WTC11 (cell line): ENCODE measurements at regions not wholly inside any gene's neighbourhood (a gene's known extent, or its start where the extent isn't known, plus 50 kb on each side); places are given as distances from the start of the nearest gene placed in this dataset.

Source experiments
- ATAC-seq: fragments of 200-7000 bp; cut with Tn5 transposase; 2 replicates; pipeline ENCODE4 v1.10.0; 2021; ENCODE audit warnings: mild to moderate bottlenecking, moderate library complexity
- CTCF ChIA-PET: fragments of 300-600 bp; sonication (Branson Sonifier 250); formaldehyde crosslinking; loops from one replicate; lab custom pipeline; 2021; ENCODE audit warnings: antibody characterized with exemption; lab: Charles Lee
- POLR2A ChIA-PET: fragments of 350-600 bp; sonication (Branson Sonifier 250); formaldehyde crosslinking; loops from one replicate; lab custom pipeline; 2021; ENCODE audit warnings: antibody characterized with exemption; lab: Charles Lee
- DNase-seq: peaks from one replicate; pipeline ENCODE4 v3.0.0; 2021; ENCODE audit warnings: low spot score
- H3K27ac Mint-ChIP-seq: 2 replicates; pipeline ENCODE4 v1.8.0; 2021; ENCODE audit warnings: mixed read lengths
- H3K27me3 Mint-ChIP-seq: 2 replicates; pipeline ENCODE4 v1.8.0; 2021; ENCODE audit warnings: low read depth, mild to moderate bottlenecking, moderate library complexity, mixed read lengths
- H3K36me3 Mint-ChIP-seq: 2 replicates; pipeline ENCODE4 v1.8.0; 2021; ENCODE audit warnings: mixed read lengths
- H3K4me1 Mint-ChIP-seq: 2 replicates; pipeline ENCODE4 v1.8.0; 2022; ENCODE audit warnings: mixed read lengths
- H3K4me3 Mint-ChIP-seq: 2 replicates; pipeline ENCODE4 v1.8.0; 2021; ENCODE audit warnings: mild to moderate bottlenecking, moderate library complexity, mixed read lengths
- H3K9me3 Mint-ChIP-seq: 2 replicates; pipeline ENCODE4 v1.8.0; 2021; ENCODE audit warnings: mixed read lengths
- CREB1 ChIP-seq: sonication (generic); formaldehyde crosslinking; IDR thresholded peaks from 2 replicates; pipeline ENCODE4 v1.8.0; 2023; ENCODE audit warnings: mild to moderate bottlenecking, missing genetic modification reagents
- CREM ChIP-seq: sonication (generic); formaldehyde crosslinking; IDR thresholded peaks from 2 replicates; pipeline ENCODE4 v1.8.1; 2022; ENCODE audit warnings: mild to moderate bottlenecking, missing genetic modification reagents, moderate library complexity
- ESRRA ChIP-seq: sonication (generic); formaldehyde crosslinking; IDR thresholded peaks from 2 replicates; pipeline ENCODE4 v1.8.1; 2022; ENCODE audit warnings: mild to moderate bottlenecking, missing genetic modification reagents, borderline replicate concordance
- GABPB1 ChIP-seq: sonication (generic); formaldehyde crosslinking; IDR thresholded peaks from 2 replicates; pipeline ENCODE4 v1.8.1; 2023; ENCODE audit warnings: mild to moderate bottlenecking, missing genetic modification reagents
- IRF2 ChIP-seq: sonication (generic); formaldehyde crosslinking; IDR thresholded peaks from 2 replicates; pipeline ENCODE4 v1.8.0; 2022; ENCODE audit warnings: low read depth, missing genetic modification reagents, borderline replicate concordance
- NFE2L1 ChIP-seq: sonication (generic); formaldehyde crosslinking; IDR thresholded peaks from 2 replicates; pipeline ENCODE4 v1.8.1; 2023; ENCODE audit warnings: missing genetic modification reagents
- NR1H2 ChIP-seq: sonication (generic); formaldehyde crosslinking; IDR thresholded peaks from 2 replicates; pipeline ENCODE4 v1.9.0; 2021; ENCODE audit warnings: mild to moderate bottlenecking, moderate library complexity, missing genetic modification reagents
- NR3C1 ChIP-seq: sonication (generic); formaldehyde crosslinking; conservative IDR thresholded peaks from 2 replicates; pipeline ENCODE4 v1.8.1; 2023; ENCODE audit warnings: low read depth, mild to moderate bottlenecking, missing genetic modification reagents
- OVOL2 ChIP-seq: fragments of 250-450 bp; sonication (Bioruptor Pico); IDR thresholded peaks from 2 replicates; pipeline ENCODE4 v1.9.0; 2021; ENCODE audit warnings: mild to moderate bottlenecking, borderline replicate concordance
- PRRX2 ChIP-seq: fragments of 250-450 bp; sonication (Bioruptor Pico); IDR thresholded peaks from 2 replicates; pipeline ENCODE4 v1.8.0; 2021; ENCODE audit warnings: mild to moderate bottlenecking
- SMAD3 ChIP-seq: sonication (generic); formaldehyde crosslinking; IDR thresholded peaks from 2 replicates; pipeline ENCODE4 v1.8.0; 2022; ENCODE audit warnings: missing genetic modification reagents, mild to moderate bottlenecking, borderline replicate concordance
- SMAD4 ChIP-seq: sonication (generic); formaldehyde crosslinking; IDR thresholded peaks from 2 replicates; pipeline ENCODE4 v1.8.0; 2022; ENCODE audit warnings: mild to moderate bottlenecking, missing genetic modification reagents
- SOX15 ChIP-seq: fragments of 250-450 bp; sonication (Bioruptor Pico); IDR thresholded peaks from 2 replicates; pipeline ENCODE4 v1.9.0; 2021; ENCODE audit warnings: mild to moderate bottlenecking
- TEAD4 ChIP-seq: sonication (generic); formaldehyde crosslinking; IDR thresholded peaks from 2 replicates; pipeline ENCODE4 v1.8.0; 2022; ENCODE audit warnings: mild to moderate bottlenecking, missing genetic modification reagents
- ZNF396 ChIP-seq: fragments of 250-450 bp; sonication (Bioruptor Pico); IDR thresholded peaks from 2 replicates; pipeline ENCODE4 v1.8.0; 2021; ENCODE audit warnings: mild to moderate bottlenecking, moderate library complexity, borderline replicate concordance
- TF ChIP-seq, protein P1 (sequence below): sonication (generic); formaldehyde crosslinking; IDR thresholded peaks from 2 replicates; pipeline ENCODE4 v1.8.1; 2022; ENCODE audit warnings: low read depth, missing genetic modification reagents, borderline replicate concordance
- TF ChIP-seq, protein P2 (sequence below): sonication (generic); formaldehyde crosslinking; IDR thresholded peaks from 2 replicates; pipeline ENCODE4 v1.8.0; 2022; ENCODE audit warnings: missing genetic modification reagents
- TF ChIP-seq, protein P3 (sequence below): sonication (generic); formaldehyde crosslinking; IDR thresholded peaks from 2 replicates; pipeline ENCODE4 v1.8.0; 2022; ENCODE audit warnings: mild to moderate bottlenecking, missing genetic modification reagents
- TF ChIP-seq, protein P4 (sequence below): sonication (generic); formaldehyde crosslinking; IDR thresholded peaks from 2 replicates; pipeline ENCODE4 v1.8.1; 2022; ENCODE audit warnings: mild to moderate bottlenecking, missing genetic modification reagents, moderate library complexity, borderline replicate concordance
- TF ChIP-seq, protein P5 (sequence below): sonication (generic); formaldehyde crosslinking; IDR thresholded peaks from 2 replicates; pipeline ENCODE4 v1.8.1; 2023; ENCODE audit warnings: mild to moderate bottlenecking, missing genetic modification reagents
- TF ChIP-seq, protein P6 (sequence below): sonication (generic); formaldehyde crosslinking; IDR thresholded peaks from 2 replicates; pipeline ENCODE4 v1.8.0; 2023; ENCODE audit warnings: missing genetic modification reagents, mild to moderate bottlenecking, borderline replicate concordance
- TF ChIP-seq, protein P7 (sequence below): sonication (generic); formaldehyde crosslinking; IDR thresholded peaks from 2 replicates; pipeline ENCODE4 v1.8.1; 2022; ENCODE audit warnings: missing genetic modification reagents, borderline replicate concordance

DNA sequence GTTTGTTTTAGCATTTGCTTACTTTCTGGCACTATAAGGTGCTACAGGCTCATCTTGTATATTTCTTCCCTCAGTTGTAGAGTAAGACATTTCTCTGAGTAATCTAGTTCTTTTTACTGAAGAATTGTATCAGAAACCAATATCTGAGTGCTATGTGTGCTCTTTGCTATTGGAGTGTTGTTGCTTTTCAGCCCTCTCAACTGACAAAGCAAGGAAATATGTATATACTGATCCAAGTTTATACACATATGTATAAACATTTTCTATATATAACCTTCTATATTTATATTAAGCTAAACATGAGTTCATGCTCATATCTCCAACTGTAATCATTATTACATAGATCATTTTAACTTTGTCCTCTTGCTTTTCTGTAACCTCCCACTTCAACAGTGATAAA is 405.7 kb downstream of the RFPL4B start:
- no peaks in the 10 kb centered on the region for H3K4me1 Mint-ChIP-seq
- ATAC-seq (no peak), DNase-seq (no peak)
- H3K9me3 Mint-ChIP-seq, result peaks cover 13% of the 10 kb centered on the region
- TF ChIP-seq, protein P1, sequence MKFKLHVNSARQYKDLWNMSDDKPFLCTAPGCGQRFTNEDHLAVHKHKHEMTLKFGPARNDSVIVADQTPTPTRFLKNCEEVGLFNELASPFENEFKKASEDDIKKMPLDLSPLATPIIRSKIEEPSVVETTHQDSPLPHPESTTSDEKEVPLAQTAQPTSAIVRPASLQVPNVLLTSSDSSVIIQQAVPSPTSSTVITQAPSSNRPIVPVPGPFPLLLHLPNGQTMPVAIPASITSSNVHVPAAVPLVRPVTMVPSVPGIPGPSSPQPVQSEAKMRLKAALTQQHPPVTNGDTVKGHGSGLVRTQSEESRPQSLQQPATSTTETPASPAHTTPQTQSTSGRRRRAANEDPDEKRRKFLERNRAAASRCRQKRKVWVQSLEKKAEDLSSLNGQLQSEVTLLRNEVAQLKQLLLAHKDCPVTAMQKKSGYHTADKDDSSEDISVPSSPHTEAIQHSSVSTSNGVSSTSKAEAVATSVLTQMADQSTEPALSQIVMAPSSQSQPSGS (CRISPR knock-in tag), result no peak
- no peak for TF ChIP-seq SOX15 (CRISPR knock-in tag)
- TF ChIP-seq, protein P2, sequence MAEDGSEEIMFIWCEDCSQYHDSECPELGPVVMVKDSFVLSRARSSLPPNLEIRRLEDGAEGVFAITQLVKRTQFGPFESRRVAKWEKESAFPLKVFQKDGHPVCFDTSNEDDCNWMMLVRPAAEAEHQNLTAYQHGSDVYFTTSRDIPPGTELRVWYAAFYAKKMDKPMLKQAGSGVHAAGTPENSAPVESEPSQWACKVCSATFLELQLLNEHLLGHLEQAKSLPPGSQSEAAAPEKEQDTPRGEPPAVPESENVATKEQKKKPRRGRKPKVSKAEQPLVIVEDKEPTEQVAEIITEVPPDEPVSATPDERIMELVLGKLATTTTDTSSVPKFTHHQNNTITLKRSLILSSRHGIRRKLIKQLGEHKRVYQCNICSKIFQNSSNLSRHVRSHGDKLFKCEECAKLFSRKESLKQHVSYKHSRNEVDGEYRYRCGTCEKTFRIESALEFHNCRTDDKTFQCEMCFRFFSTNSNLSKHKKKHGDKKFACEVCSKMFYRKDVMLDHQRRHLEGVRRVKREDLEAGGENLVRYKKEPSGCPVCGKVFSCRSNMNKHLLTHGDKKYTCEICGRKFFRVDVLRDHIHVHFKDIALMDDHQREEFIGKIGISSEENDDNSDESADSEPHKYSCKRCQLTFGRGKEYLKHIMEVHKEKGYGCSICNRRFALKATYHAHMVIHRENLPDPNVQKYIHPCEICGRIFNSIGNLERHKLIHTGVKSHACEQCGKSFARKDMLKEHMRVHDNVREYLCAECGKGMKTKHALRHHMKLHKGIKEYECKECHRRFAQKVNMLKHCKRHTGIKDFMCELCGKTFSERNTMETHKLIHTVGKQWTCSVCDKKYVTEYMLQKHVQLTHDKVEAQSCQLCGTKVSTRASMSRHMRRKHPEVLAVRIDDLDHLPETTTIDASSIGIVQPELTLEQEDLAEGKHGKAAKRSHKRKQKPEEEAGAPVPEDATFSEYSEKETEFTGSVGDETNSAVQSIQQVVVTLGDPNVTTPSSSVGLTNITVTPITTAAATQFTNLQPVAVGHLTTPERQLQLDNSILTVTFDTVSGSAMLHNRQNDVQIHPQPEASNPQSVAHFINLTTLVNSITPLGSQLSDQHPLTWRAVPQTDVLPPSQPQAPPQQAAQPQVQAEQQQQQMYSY (CRISPR knock-in tag), result no peak
- TF ChIP-seq, protein P3, sequence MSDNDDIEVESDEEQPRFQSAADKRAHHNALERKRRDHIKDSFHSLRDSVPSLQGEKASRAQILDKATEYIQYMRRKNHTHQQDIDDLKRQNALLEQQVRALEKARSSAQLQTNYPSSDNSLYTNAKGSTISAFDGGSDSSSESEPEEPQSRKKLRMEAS, result no peak
- TF ChIP-seq CREB1 (CRISPR knock-in tag), result no peak
- no peak for TF ChIP-seq NR3C1 (CRISPR knock-in tag)
- no peak for TF ChIP-seq NFE2L1 (CRISPR knock-in tag)
- no peak for TF ChIP-seq ZNF396 (CRISPR knock-in tag)
- no peak for TF ChIP-seq GABPB1 (CRISPR knock-in tag)
- no peaks in the 10 kb centered on the region for H3K27me3 Mint-ChIP-seq
- H3K4me3 Mint-ChIP-seq, result no peak overlapping the region
- peaks cover 4% of the 10 kb centered on the region; the same call in 1 of the 2 replicates for H3K36me3 Mint-ChIP-seq
- POLR2A ChIA-PET, result no interaction called here
- CTCF ChIA-PET, result no interaction called here
- no peak overlapping the region for H3K27ac Mint-ChIP-seq

DNA sequence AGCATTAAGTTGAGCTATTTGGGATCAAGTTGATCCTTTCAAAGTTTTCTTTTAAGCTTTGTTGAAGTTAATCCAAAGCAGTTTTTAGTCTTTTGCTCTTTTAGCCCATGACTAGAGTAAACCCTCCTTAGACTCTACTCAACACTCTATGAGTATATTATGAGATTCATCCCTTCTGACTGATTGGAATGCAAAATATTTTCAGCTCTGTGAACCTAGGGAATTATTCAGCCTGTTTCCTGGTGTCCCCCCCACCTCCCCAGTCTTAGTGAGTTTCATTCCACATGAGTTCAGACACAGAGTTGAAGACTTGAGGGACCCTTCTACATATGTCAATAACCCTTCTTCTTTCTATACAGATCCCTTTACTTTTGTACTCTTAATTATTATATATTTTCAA is 413.7 kb downstream of the RFPL4B start:
- H3K9me3 Mint-ChIP-seq, result peaks cover 14% of the 10 kb centered on the region
- no peak overlapping the region for H3K4me3 Mint-ChIP-seq
- no peak for TF ChIP-seq SMAD4 (CRISPR knock-in tag)
- TF ChIP-seq, protein P4, sequence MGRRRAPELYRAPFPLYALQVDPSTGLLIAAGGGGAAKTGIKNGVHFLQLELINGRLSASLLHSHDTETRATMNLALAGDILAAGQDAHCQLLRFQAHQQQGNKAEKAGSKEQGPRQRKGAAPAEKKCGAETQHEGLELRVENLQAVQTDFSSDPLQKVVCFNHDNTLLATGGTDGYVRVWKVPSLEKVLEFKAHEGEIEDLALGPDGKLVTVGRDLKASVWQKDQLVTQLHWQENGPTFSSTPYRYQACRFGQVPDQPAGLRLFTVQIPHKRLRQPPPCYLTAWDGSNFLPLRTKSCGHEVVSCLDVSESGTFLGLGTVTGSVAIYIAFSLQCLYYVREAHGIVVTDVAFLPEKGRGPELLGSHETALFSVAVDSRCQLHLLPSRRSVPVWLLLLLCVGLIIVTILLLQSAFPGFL (CRISPR knock-in tag), result no peak
- no peak for TF ChIP-seq NR1H2 (CRISPR knock-in tag)
- TF ChIP-seq NFE2L1 (CRISPR knock-in tag), result no peak
- TF ChIP-seq, protein P5, sequence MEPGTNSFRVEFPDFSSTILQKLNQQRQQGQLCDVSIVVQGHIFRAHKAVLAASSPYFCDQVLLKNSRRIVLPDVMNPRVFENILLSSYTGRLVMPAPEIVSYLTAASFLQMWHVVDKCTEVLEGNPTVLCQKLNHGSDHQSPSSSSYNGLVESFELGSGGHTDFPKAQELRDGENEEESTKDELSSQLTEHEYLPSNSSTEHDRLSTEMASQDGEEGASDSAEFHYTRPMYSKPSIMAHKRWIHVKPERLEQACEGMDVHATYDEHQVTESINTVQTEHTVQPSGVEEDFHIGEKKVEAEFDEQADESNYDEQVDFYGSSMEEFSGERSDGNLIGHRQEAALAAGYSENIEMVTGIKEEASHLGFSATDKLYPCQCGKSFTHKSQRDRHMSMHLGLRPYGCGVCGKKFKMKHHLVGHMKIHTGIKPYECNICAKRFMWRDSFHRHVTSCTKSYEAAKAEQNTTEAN (CRISPR knock-in tag), result no peak
- TF ChIP-seq IRF2 (CRISPR knock-in tag), result no peak
- TF ChIP-seq SMAD3 (CRISPR knock-in tag), result no peak
- TF ChIP-seq, protein P6, sequence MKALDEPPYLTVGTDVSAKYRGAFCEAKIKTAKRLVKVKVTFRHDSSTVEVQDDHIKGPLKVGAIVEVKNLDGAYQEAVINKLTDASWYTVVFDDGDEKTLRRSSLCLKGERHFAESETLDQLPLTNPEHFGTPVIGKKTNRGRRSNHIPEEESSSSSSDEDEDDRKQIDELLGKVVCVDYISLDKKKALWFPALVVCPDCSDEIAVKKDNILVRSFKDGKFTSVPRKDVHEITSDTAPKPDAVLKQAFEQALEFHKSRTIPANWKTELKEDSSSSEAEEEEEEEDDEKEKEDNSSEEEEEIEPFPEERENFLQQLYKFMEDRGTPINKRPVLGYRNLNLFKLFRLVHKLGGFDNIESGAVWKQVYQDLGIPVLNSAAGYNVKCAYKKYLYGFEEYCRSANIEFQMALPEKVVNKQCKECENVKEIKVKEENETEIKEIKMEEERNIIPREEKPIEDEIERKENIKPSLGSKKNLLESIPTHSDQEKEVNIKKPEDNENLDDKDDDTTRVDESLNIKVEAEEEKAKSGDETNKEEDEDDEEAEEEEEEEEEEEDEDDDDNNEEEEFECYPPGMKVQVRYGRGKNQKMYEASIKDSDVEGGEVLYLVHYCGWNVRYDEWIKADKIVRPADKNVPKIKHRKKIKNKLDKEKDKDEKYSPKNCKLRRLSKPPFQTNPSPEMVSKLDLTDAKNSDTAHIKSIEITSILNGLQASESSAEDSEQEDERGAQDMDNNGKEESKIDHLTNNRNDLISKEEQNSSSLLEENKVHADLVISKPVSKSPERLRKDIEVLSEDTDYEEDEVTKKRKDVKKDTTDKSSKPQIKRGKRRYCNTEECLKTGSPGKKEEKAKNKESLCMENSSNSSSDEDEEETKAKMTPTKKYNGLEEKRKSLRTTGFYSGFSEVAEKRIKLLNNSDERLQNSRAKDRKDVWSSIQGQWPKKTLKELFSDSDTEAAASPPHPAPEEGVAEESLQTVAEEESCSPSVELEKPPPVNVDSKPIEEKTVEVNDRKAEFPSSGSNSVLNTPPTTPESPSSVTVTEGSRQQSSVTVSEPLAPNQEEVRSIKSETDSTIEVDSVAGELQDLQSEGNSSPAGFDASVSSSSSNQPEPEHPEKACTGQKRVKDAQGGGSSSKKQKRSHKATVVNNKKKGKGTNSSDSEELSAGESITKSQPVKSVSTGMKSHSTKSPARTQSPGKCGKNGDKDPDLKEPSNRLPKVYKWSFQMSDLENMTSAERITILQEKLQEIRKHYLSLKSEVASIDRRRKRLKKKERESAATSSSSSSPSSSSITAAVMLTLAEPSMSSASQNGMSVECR, result no peak
- TF ChIP-seq, protein P7, sequence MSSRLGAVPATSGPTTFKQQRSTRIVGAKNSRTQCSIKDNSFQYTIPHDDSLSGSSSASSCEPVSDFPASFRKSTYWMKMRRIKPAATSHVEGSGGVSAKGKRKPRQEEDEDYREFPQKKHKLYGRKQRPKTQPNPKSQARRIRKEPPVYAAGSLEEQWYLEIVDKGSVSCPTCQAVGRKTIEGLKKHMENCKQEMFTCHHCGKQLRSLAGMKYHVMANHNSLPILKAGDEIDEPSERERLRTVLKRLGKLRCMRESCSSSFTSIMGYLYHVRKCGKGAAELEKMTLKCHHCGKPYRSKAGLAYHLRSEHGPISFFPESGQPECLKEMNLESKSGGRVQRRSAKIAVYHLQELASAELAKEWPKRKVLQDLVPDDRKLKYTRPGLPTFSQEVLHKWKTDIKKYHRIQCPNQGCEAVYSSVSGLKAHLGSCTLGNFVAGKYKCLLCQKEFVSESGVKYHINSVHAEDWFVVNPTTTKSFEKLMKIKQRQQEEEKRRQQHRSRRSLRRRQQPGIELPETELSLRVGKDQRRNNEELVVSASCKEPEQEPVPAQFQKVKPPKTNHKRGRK (CRISPR knock-in tag), result no peak
- TF ChIP-seq PRRX2 (CRISPR knock-in tag), result no peak
- TF ChIP-seq CREM (CRISPR knock-in tag), result no peak
- TF ChIP-seq, protein P3, result no peak
- no peak for TF ChIP-seq ESRRA (CRISPR knock-in tag)
- no peak for TF ChIP-seq TEAD4
- TF ChIP-seq OVOL2 (CRISPR knock-in tag), result no peak
- TF ChIP-seq, all 79 proteins: peak for 0
- ATAC-seq, result no peak
- ChIA-PET POLR2A (no interaction called here), CTCF (no interaction called here)
- H3K36me3 Mint-ChIP-seq, result peaks cover 4% of the 10 kb centered on the region; the same call in 1 of the 2 replicates
- no peak overlapping the region for H3K27ac Mint-ChIP-seq
- 0 out of 2 replicates have a peak, but pooled peaks cover 3% of the 10 kb centered on the region for H3K4me1 Mint-ChIP-seq
- no peaks in the 10 kb centered on the region for H3K27me3 Mint-ChIP-seq
- DNase-seq, result no peak
